Esophagus squamous epithelium (tissue), 4 donors: ENCODE measurements at regions not wholly inside any gene's neighbourhood (a gene's known extent, or its start where the extent isn't known, plus 50 kb on each side); places are given as distances from the start of the nearest gene placed in this dataset.

Source experiments
- CTCF ChIP-seq, 6 experiments: fragments of 450-650 bp in 4 of 6; fragments of 200-600 bp in 2 of 6; sonication (generic) in 2 of 6; IDR thresholded peaks; one replicate each; pipeline ENCODE4 v1.5.1; 2016 to 2019; ENCODE audit warnings: antibody characterized with exemption in 6 of 6, mild to moderate bottlenecking in 4 of 6, moderate library complexity in 4 of 6
- POLR2A ChIP-seq, 4 donors: fragments of 450-650 bp; IDR thresholded peaks; one replicate each; pipeline ENCODE4 v1.6.1; 2017; ENCODE audit warnings: antibody characterized with exemption in 4 of 4, mild to moderate bottlenecking in 4 of 4, moderate library complexity in 3 of 4

- TF ChIP-seq CTCF (IDR thresholded peaks at IDR 0.05) (no peak), POLR2A (IDR thresholded peaks at IDR 0.05) (no peak)
These were observed 843.2 kb upstream of the FANCL start for GRCh38 chr2:59084326-59084725.
